ENCODE measurements at regions not wholly inside any gene's neighbourhood (a gene's known extent, or its start where the extent isn't known, plus 50 kb on each side); places are given as distances from the start of the nearest gene placed in this dataset.
"Not testable (repeated sequence)": the region's sequence is repeated elsewhere in the genome, so short reads cannot be mapped to it uniquely, and the experiment has no call there.

- Histone ChIP-seq H3K27ac (no peak overlapping the region), H3K9me3 (peaks cover 0 to 19% (median 12%) of the 10 kb centered on the region in 4 donors), H3K27me3 (peaks cover 17 to 99% (median 73%) of the 10 kb centered on the region in 3 donors), H3K4me1 (peaks cover 0 to 20% (median 14%) of the 10 kb centered on the region in 4 donors), H3K4me3 (no peak overlapping the region), H3K36me3 (no peaks in the 10 kb centered on the region)
- no peak for TF ChIP-seq POLR2A (IDR thresholded peaks at IDR 0.05)
- no peak for TF ChIP-seq POLR2AphosphoS5 (IDR thresholded peaks at IDR 0.05)
- no peak for TF ChIP-seq EP300 (IDR thresholded peaks at IDR 0.05)
- TF ChIP-seq CTCF (IDR thresholded peaks at IDR 0.05) = no peak
- WGBS, 5 donors = 60 to 69% (median 65%) methylated on average over 11 of the region's 11 CpGs
- intact Hi-C loops (cut with DNase I; ENCODE audit: low total_unique reads) = no loop called here
- DNase-seq = no peak
Observed at GRCh38 chr4:3874525-3875110, 108.4 kb downstream of the ADRA2C start.

DNA sequence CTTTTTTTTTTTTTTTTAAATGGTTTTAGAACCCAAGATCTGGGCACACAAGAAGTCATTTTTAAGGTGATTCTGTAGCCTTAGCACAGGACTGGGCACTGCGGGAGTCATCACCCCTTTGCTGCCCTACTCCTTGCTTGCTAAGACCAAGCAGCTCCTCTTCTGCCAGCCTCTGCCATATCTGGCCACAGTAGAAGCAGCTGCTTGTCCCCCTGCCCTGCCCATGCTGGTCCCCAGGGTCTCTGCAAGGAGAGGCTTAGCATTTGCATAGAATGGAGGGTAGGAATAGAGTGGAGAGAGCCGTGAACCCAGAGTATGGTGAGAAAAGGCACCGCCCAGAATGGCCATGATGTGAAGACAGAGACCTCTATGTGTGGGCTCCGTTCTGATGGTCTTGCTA, 109.3 kb downstream of the ADRA2C start:
- DNase-seq = no peak
- no peak overlapping the region for H3K4me3 ChIP-seq
- 52 to 67% (median 64%) methylated on average over 4 of the region's 4 CpGs for WGBS, 5 donors
- peaks cover 17 to 99% (median 75%) of the 10 kb centered on the region in 3 donors for H3K27me3 ChIP-seq
- TF ChIP-seq POLR2AphosphoS5 (IDR thresholded peaks at IDR 0.05) = no peak
- no peak for TF ChIP-seq CTCF (IDR thresholded peaks at IDR 0.05)
- no peak for TF ChIP-seq POLR2A (IDR thresholded peaks at IDR 0.05)
- TF ChIP-seq EP300 (IDR thresholded peaks at IDR 0.05) = no peak
- H3K27ac ChIP-seq = no peak overlapping the region
- peaks cover 0 to 29% (median 22%) of the 10 kb centered on the region in 4 donors for H3K4me1 ChIP-seq
- H3K36me3 ChIP-seq = no peaks in the 10 kb centered on the region
- peaks cover 0 to 19% (median 12%) of the 10 kb centered on the region in 4 donors for H3K9me3 ChIP-seq
- intact Hi-C loops (cut with DNase I; ENCODE audit: low total_unique reads) = no loop called here

- Histone ChIP-seq H3K27me3 (peaks cover 14 to 99% (median 75%) of the 10 kb centered on the region in 3 donors), H3K4me1 (peaks cover 0 to 29% (median 22%) of the 10 kb centered on the region in 4 donors), H3K9me3 (peaks cover 0 to 19% (median 12%) of the 10 kb centered on the region in 4 donors)
- intact Hi-C loops (cut with DNase I; ENCODE audit: low total_unique reads); DNase-seq; H3K27ac ChIP-seq; H3K4me3 ChIP-seq; H3K36me3 ChIP-seq: not testable (repeated sequence)
- 56 to 75% (median 67%) methylated on average over 10 to 18 of the region's 24 CpGs for WGBS, 5 donors
Observed at GRCh38 chr4:3876057-3876845, 110.1 kb downstream of the ADRA2C start.

- DNase-seq = no peak
- Histone ChIP-seq H3K4me1 (peaks cover 0 to 19% (median 13%) of the 10 kb centered on the region in 4 donors), H3K4me3 (no peak overlapping the region), H3K27ac (no peak overlapping the region), H3K36me3 (no peaks in the 10 kb centered on the region), H3K9me3 (peaks cover 0 to 19% (median 12%) of the 10 kb centered on the region in 4 donors), H3K27me3 (peaks cover 10 to 97% (median 66%) of the 10 kb centered on the region in 3 donors)
- intact Hi-C loops (cut with DNase I; ENCODE audit: low total_unique reads) = no loop called here
- no peak for TF ChIP-seq POLR2A (IDR thresholded peaks at IDR 0.05)
Observed at GRCh38 chr4:3877236-3877635, 111.1 kb downstream of the ADRA2C start.

DNA sequence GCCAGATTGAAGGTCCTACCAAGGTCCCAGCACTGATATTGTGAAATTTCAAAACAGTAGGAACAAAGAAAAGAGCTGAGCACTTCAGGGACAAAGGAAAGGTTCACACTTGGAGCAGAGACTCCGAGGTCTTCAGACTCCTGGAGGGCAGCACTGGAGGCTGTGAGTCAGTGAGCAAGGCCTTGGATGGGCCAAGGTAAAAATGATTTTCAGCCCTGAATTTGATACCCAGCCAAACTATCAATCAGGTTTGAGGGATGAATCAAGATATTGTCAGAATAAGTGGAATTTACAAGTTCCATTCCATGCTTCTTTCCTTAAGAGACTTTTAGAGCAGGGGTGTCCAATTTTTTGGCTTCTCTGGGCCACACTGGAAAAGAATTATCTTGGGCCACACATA, 111.7 kb downstream of the ADRA2C start:
- WGBS, 5 donors = 67 to 88% (median 85%) methylated on average over 1 of the region's 1 CpG
- H3K36me3 ChIP-seq = no peaks in the 10 kb centered on the region
- intact Hi-C loops (cut with DNase I; ENCODE audit: low total_unique reads) = no loop called here
- H3K4me1 ChIP-seq = peaks cover 0 to 17% (median 13%) of the 10 kb centered on the region in 4 donors
- H3K9me3 ChIP-seq = peaks cover 0 to 19% (median 12%) of the 10 kb centered on the region in 4 donors
- no peak for DNase-seq
- TF ChIP-seq CTCF (IDR thresholded peaks at IDR 0.05) (no peak), POLR2AphosphoS5 (IDR thresholded peaks at IDR 0.05) (no peak), POLR2A (IDR thresholded peaks at IDR 0.05) (no peak), EP300 (IDR thresholded peaks at IDR 0.05) (no peak)
- peaks cover 8 to 97% (median 60%) of the 10 kb centered on the region in 3 donors for H3K27me3 ChIP-seq
- H3K4me3 ChIP-seq = no peak overlapping the region
- no peak overlapping the region for H3K27ac ChIP-seq

Data from stomach (tissue), 8 donors.